Thyroid gland (tissue), 4 donors: ENCODE measurements at regions not wholly inside any gene's neighbourhood (a gene's known extent, or its start where the extent isn't known, plus 50 kb on each side); places are given as distances from the start of the nearest gene placed in this dataset.

Experiments
- POLR2A ChIP-seq, 2 donors: fragments of 450-650 bp; IDR thresholded peaks; one replicate each; pipeline ENCODE4 v1.6.1; 2017; ENCODE audit warnings: antibody characterized with exemption in 2 of 2, mild to moderate bottlenecking in 2 of 2, moderate library complexity in 1 of 2
- TF ChIP-seq, protein P1 (sequence below), 6 experiments: fragments of 200-600 bp in 3 of 6; fragments of 450-650 bp in 3 of 6; sonication (generic) in 3 of 6; IDR thresholded peaks; one replicate each; pipeline ENCODE4 v1.5.1; 2016 to 2019; ENCODE audit warnings: antibody characterized with exemption in 6 of 6, mild to moderate bottlenecking in 2 of 6, inconsistent platforms in 1 of 6, moderate library complexity in 1 of 6

DNA sequence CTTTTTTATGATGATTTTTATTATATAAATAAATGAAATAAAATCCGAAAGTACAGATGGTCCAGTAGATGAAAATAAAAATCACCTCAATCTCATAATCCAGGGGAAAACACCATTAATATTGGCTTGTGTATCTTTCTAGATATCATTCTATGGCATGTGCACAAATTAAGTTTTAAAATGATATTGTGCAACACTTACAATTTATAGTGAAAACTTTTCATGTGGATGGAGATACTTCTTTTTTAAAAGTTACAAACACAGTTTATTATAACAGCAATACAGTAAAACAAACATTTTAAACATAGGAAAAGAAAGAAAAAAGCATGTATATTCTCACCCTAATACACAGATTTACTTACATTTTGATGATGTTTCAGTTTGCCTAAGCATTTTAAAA is 98.9 kb upstream of the RMST start:
- TF ChIP-seq, protein P1, sequence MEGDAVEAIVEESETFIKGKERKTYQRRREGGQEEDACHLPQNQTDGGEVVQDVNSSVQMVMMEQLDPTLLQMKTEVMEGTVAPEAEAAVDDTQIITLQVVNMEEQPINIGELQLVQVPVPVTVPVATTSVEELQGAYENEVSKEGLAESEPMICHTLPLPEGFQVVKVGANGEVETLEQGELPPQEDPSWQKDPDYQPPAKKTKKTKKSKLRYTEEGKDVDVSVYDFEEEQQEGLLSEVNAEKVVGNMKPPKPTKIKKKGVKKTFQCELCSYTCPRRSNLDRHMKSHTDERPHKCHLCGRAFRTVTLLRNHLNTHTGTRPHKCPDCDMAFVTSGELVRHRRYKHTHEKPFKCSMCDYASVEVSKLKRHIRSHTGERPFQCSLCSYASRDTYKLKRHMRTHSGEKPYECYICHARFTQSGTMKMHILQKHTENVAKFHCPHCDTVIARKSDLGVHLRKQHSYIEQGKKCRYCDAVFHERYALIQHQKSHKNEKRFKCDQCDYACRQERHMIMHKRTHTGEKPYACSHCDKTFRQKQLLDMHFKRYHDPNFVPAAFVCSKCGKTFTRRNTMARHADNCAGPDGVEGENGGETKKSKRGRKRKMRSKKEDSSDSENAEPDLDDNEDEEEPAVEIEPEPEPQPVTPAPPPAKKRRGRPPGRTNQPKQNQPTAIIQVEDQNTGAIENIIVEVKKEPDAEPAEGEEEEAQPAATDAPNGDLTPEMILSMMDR (IDR thresholded peaks at IDR 0.05) = no peak
- no peak for TF ChIP-seq POLR2A (IDR thresholded peaks at IDR 0.05)
